K562 (cell line): ENCODE measurements at regions not wholly inside any gene's neighbourhood (a gene's known extent, or its start where the extent isn't known, plus 50 kb on each side); places are given as distances from the start of the nearest gene placed in this dataset.

ENCODE experiments used
- ATAC-seq: fragments of 200-7000 bp; cut with Tn5 transposase; 3 replicates; pipeline ENCODE4 v1.9.1; 2020; ENCODE audit warnings: moderate library complexity
- BruUV-seq: library from RNA; stranded (reverse); fragments of 400-500 nt; replicated peaks from 2 replicates; lab custom pipeline; 2021; lab: Mats Ljungman, UMichigan
- CTCF ChIA-PET: fragments of 300-600 bp; formaldehyde crosslinking; extraction: SDS; loops from one replicate; lab custom pipeline; 2021; ENCODE audit warnings: low intra/inter-chr PET ratio; lab: Yijun Ruan, JAX
- POLR2A ChIA-PET: fragments of 300-600, 350-650 bp; sonication (Branson Sonifier 250); formaldehyde crosslinking; extraction: SDS; loops from one replicate; lab custom pipeline; 2021; ENCODE audit warnings: antibody characterized with exemption, inconsistent platforms; lab: Yijun Ruan, JAX
- DNase-seq, 4 experiments: peaks; one replicate each; pipeline versions ENCODE4 v3.0.0 to v3.0.0-alpha.2; 2011 to 2018; ENCODE audit warnings: low spot score in 3 of 4, mixed read lengths in 3 of 4; ENCODE audit errors: extremely low read depth in 1 of 4
- FAIRE-seq: peaks from 2 replicates; lab custom pipeline; 2011; peaks lifted over from hg19 to GRCh38; lab: Jason Lieb, UNC
- H2AFZ ChIP-seq: 2 replicates; pipeline ENCODE4 v1.6.0; 2011; ENCODE audit warnings: low read depth, low read length, control low read depth, inconsistent platforms
- H3K27ac ChIP-seq: fragments of 200-600 bp; 3 replicates; pipeline ENCODE4 v1.8.0; 2011; ENCODE audit warnings: low read depth, mild to moderate bottlenecking, control low read depth, inconsistent platforms, low read length, moderate library complexity, mixed read lengths; ENCODE audit errors: extremely low read depth
- H3K27me3 ChIP-seq, 2 experiments: fragments of 300-600 bp in 1 of 2; 2 replicates in 1 of 2; 3 replicates in 1 of 2; pipeline versions ENCODE4 v1.6.0 to v1.8.0; 2011; ENCODE audit warnings: inconsistent platforms in 2 of 2, low read length in 2 of 2, mild to moderate bottlenecking in 1 of 2, mixed read lengths in 1 of 2, moderate library complexity in 1 of 2; ENCODE audit not compliant: control insufficient read depth in 2 of 2, insufficient read depth in 2 of 2
- H3K36me3 ChIP-seq: fragments of 300-600 bp; 3 replicates; pipeline ENCODE4 v1.8.0; 2011; ENCODE audit warnings: mild to moderate bottlenecking, low read length, inconsistent platforms; ENCODE audit not compliant: control insufficient read depth, insufficient read depth
- H3K4me1 ChIP-seq, 2 experiments: fragments of 200-600 bp in 1 of 2; replicated peaks in 1 of 2; 2 replicates in 1 of 2; 3 replicates in 1 of 2; pipeline versions ENCODE4 v1.5.1 to v1.8.0; 2011; ENCODE audit warnings: inconsistent platforms in 2 of 2, low read length in 2 of 2, mild to moderate bottlenecking in 1 of 2, mixed read lengths in 1 of 2, moderate library complexity in 1 of 2; ENCODE audit not compliant: control insufficient read depth in 2 of 2, insufficient read depth in 2 of 2
- H3K4me2 ChIP-seq: 2 replicates; pipeline ENCODE4 v1.6.1; 2011; ENCODE audit warnings: low read length, control low read depth, inconsistent platforms, mixed read lengths; ENCODE audit not compliant: insufficient read depth
- H3K4me3 ChIP-seq: fragments of 200-600 bp; sonication (generic), shearing (Covaris generic); 2 replicates; pipeline ENCODE4 v1.5.1; 2016; ENCODE audit warnings: control low read depth, inconsistent platforms
- H3K79me2 ChIP-seq: fragments of 200-600 bp; 3 replicates; pipeline ENCODE4 v1.8.0; 2011; ENCODE audit warnings: low read length, inconsistent platforms; ENCODE audit not compliant: control insufficient read depth, insufficient read depth
- H3K9ac ChIP-seq, 2 experiments: 2 replicates each; pipeline versions ENCODE4 v1.6.0 to v1.6.1; 2011; ENCODE audit warnings: low read depth in 2 of 2, low read length in 2 of 2, control low read depth in 1 of 2, inconsistent platforms in 1 of 2, mild to moderate bottlenecking in 1 of 2, mixed read lengths in 1 of 2; ENCODE audit not compliant: insufficient read depth in 1 of 2
- H3K9me1 ChIP-seq: one replicate; pipeline ENCODE4 v1.6.0; 2011; ENCODE audit warnings: inconsistent platforms, mild to moderate bottlenecking, low read length, moderate library complexity; ENCODE audit not compliant: control insufficient read depth, insufficient read depth
- H3K9me3 ChIP-seq: replicated peaks from 2 replicates; pipeline ENCODE4 v1.5.1; 2011; ENCODE audit warnings: low read depth, low read length, inconsistent platforms; ENCODE audit not compliant: control insufficient read depth, insufficient read depth
- H4K20me1 ChIP-seq: replicated peaks from 2 replicates; pipeline ENCODE4 v1.6.1; 2011; ENCODE audit warnings: low read length, inconsistent platforms, mixed read lengths; ENCODE audit not compliant: control insufficient read depth, insufficient read depth
- ADNP ChIP-seq: fragments of 200-800 bp; sonication (Bioruptor generic); IDR thresholded peaks from 2 replicates; pipeline ENCODE4 v1.6.1; 2016; ENCODE audit warnings: missing genetic modification characterization, missing compliant biosample characterization
- NBN ChIP-seq: fragments of 450-650 bp; IDR thresholded peaks from 2 replicates; pipeline ENCODE4 v1.6.1; 2016; ENCODE audit warnings: low read depth, mild to moderate bottlenecking
- NCOA4 ChIP-seq: fragments of 450-650 bp; IDR thresholded peaks from 2 replicates; pipeline ENCODE4 v1.6.1; 2018; ENCODE audit warnings: mild to moderate bottlenecking; ENCODE audit not compliant: partially characterized antibody
- SIN3B ChIP-seq: fragments of 450-650 bp; IDR thresholded peaks from 2 replicates; pipeline ENCODE4 v1.6.1; 2017; ENCODE audit warnings: low read depth, mild to moderate bottlenecking, moderate library complexity
- SMARCC2 ChIP-seq: fragments of 450-650 bp; IDR thresholded peaks from 2 replicates; pipeline ENCODE4 v1.6.1; 2017; ENCODE audit warnings: antibody characterized with exemption, moderate library complexity, mild to moderate bottlenecking, low read depth
- TCF7L2 ChIP-seq: fragments of 150-350 bp; IDR thresholded peaks from 2 replicates; pipeline ENCODE4 v1.6.1; 2016; ENCODE audit warnings: low read depth, mild to moderate bottlenecking, low read length, moderate library complexity
- U2AF2 ChIP-seq: fragments of 200-400 bp; formaldehyde crosslinking; optimal IDR thresholded peaks from 2 replicates; pipeline ENCODE3; 2017; ENCODE audit warnings: low read depth, mild to moderate bottlenecking, low read length
- ZBTB17 ChIP-seq: fragments of 450-650 bp; formaldehyde crosslinking; IDR thresholded peaks from 2 replicates; pipeline ENCODE4 v1.4.0; 2020; ENCODE audit warnings: mild to moderate bottlenecking
- ZNF134 ChIP-seq: fragments of 250-450 bp; sonication (Bioruptor Pico); conservative IDR thresholded peaks from 2 replicates; pipeline ENCODE4 v1.4.0; 2020
- WGBS: fragments of 100-300 bp; shearing (Covaris generic); methylation state at CpG from one replicate; pipeline ENCODE4 v1.1.6; 2016; ENCODE audit warnings: low coverage, mixed read lengths; ENCODE audit not compliant: insufficient coverage; ENCODE audit errors: missing lambda C conversion rate; 5-methylcytosine and 5-hydroxymethylcytosine counted together
- in situ Hi-C: fragments of 300-500 bp; cut with MboI; formaldehyde crosslinking; loops from 4 replicates; pipeline ENCODE4 v1.15.0; 2018; ENCODE audit warnings: inconsistent platforms, mixed read lengths
- intact Hi-C: fragments of 100-400 bp; cut with micrococcal nuclease; formaldehyde crosslinking; loops from 2 replicates; pipeline ENCODE4 v1.14.2; 2022
- TF ChIP-seq, protein P1 (sequence below): fragments of 200-800 bp; sonication (Bioruptor generic); IDR thresholded peaks from 2 replicates; pipeline ENCODE4 v1.6.1; 2017; ENCODE audit warnings: missing genetic modification characterization, missing compliant biosample characterization
- TF ChIP-seq, protein P2 (sequence below): fragments of 450-650 bp; formaldehyde crosslinking; IDR thresholded peaks from 2 replicates; pipeline ENCODE4 v1.4.0; 2022; ENCODE audit warnings: missing genetic modification characterization

DNA sequence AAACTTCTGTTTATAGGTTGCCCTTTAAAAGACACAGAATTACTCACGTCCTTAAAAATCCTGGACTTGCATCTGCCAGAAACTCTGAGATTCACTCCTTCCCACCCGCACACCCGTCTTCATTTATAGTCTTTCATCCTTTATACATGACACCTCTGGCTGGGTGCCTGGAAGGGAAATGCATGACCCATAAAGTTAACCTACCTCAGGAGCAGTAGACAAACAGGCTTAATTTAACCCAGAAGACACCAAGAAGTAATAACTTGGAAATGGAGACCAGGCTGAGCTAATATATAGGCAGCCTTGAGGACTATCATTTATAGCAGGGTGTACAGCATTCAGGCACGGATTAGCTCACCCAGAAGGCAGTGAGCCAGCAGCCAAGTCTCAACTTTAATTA is 429.0 kb upstream of the NRSN1 start:
- H3K27ac ChIP-seq, result no peak overlapping the region
- POLR2A ChIA-PET, result no interaction called here
- in situ Hi-C loops, result no loop called here
- no peaks in the 10 kb centered on the region for H3K36me3 ChIP-seq
- H3K79me2 ChIP-seq, result no peaks in the 10 kb centered on the region
- BruUV-seq, result no TSS peak
- no peak for TF ChIP-seq NCOA4
- TF ChIP-seq NBN, result no peak
- TF ChIP-seq, protein P1, sequence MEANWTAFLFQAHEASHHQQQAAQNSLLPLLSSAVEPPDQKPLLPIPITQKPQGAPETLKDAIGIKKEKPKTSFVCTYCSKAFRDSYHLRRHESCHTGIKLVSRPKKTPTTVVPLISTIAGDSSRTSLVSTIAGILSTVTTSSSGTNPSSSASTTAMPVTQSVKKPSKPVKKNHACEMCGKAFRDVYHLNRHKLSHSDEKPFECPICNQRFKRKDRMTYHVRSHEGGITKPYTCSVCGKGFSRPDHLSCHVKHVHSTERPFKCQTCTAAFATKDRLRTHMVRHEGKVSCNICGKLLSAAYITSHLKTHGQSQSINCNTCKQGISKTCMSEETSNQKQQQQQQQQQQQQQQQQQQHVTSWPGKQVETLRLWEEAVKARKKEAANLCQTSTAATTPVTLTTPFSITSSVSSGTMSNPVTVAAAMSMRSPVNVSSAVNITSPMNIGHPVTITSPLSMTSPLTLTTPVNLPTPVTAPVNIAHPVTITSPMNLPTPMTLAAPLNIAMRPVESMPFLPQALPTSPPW (CRISPR knock-in tag), result no peak
- no peak for TF ChIP-seq ZBTB17 (CRISPR knock-in tag)
- TF ChIP-seq ADNP (tag), result no peak
- TF ChIP-seq SIN3B, result no peak
- TF ChIP-seq SMARCC2, result no peak
- TF ChIP-seq U2AF2, result no peak
- TF ChIP-seq ZNF134, result no peak
- no peak for TF ChIP-seq TCF7L2
- TF ChIP-seq, protein P2, sequence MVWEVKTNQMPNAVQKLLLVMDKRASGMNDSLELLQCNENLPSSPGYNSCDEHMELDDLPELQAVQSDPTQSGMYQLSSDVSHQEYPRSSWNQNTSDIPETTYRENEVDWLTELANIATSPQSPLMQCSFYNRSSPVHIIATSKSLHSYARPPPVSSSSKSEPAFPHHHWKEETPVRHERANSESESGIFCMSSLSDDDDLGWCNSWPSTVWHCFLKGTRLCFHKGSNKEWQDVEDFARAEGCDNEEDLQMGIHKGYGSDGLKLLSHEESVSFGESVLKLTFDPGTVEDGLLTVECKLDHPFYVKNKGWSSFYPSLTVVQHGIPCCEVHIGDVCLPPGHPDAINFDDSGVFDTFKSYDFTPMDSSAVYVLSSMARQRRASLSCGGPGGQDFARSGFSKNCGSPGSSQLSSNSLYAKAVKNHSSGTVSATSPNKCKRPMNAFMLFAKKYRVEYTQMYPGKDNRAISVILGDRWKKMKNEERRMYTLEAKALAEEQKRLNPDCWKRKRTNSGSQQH (CRISPR knock-in tag), result no peak
- no peaks in the 10 kb centered on the region for H3K27me3 ChIP-seq
- ATAC-seq (no peak), FAIRE-seq (no peak), DNase-seq (no peak)
- CTCF ChIA-PET, result no interaction called here
- H2AFZ ChIP-seq, result no peak overlapping the region
- H3K4me1 ChIP-seq, result no peaks in the 10 kb centered on the region
- H3K4me2 ChIP-seq, result no peak overlapping the region
- intact Hi-C loops, result no loop called here
- H4K20me1 ChIP-seq, result no peaks in the 10 kb centered on the region
- H3K9ac ChIP-seq, result no peak overlapping the region
- no peaks in the 10 kb centered on the region for H3K9me3 ChIP-seq
- no peaks in the 10 kb centered on the region for H3K9me1 ChIP-seq
- H3K4me3 ChIP-seq, result no peak overlapping the region
- 5% methylated on average over 4 of the region's 4 CpGs for WGBS
